GM12874 (cell line): ENCODE measurements at regions not wholly inside any gene's neighbourhood (a gene's known extent, or its start where the extent isn't known, plus 50 kb on each side); places are given as distances from the start of the nearest gene placed in this dataset.

Experiments used
- TF ChIP-seq, protein P1 (sequence below): IDR thresholded peaks from 2 replicates; pipeline ENCODE4 v1.5.1; 2011; ENCODE audit warnings: low read depth, mild to moderate bottlenecking, control low read depth, low read length, moderate library complexity; ENCODE audit not compliant: insufficient read depth

DNA sequence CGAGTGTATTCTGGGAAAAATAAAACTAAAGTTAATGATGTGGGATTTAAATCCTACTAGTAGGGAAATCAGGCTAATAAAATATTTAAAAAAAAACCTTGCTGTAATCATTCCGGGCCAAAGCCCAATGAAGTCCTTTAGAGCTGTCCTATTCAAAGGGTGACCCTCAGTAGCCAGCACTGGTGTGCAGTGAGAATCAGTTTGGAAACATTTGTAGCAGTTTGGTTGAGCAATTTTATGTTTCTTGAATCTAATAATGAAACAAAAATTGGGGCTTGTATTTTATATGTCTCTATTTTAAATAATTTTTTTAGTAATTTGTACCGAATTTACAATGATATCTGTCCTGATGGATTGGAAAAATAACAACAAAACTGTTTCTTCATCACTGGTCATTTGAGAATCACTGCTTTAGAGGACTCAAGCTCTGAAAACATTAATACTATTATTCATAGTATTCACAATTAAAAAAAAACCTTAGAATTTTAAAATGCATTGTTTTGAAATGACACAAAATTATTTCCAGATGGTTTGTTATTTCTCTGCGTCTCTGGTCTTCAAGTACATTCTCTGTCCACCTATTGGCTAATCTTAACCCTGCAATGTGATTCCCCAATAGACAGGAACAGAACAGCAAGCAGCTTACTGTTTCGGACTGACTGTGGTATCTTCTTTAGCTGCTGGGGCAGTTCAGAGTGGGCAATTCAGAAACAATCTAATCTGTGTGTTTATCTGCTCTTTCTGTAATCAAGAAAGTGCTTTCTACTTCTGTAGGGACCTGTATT lies 71.2 kb downstream of the OTOL1 start:
- TF ChIP-seq, protein P1, sequence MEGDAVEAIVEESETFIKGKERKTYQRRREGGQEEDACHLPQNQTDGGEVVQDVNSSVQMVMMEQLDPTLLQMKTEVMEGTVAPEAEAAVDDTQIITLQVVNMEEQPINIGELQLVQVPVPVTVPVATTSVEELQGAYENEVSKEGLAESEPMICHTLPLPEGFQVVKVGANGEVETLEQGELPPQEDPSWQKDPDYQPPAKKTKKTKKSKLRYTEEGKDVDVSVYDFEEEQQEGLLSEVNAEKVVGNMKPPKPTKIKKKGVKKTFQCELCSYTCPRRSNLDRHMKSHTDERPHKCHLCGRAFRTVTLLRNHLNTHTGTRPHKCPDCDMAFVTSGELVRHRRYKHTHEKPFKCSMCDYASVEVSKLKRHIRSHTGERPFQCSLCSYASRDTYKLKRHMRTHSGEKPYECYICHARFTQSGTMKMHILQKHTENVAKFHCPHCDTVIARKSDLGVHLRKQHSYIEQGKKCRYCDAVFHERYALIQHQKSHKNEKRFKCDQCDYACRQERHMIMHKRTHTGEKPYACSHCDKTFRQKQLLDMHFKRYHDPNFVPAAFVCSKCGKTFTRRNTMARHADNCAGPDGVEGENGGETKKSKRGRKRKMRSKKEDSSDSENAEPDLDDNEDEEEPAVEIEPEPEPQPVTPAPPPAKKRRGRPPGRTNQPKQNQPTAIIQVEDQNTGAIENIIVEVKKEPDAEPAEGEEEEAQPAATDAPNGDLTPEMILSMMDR, result no peak

DNA sequence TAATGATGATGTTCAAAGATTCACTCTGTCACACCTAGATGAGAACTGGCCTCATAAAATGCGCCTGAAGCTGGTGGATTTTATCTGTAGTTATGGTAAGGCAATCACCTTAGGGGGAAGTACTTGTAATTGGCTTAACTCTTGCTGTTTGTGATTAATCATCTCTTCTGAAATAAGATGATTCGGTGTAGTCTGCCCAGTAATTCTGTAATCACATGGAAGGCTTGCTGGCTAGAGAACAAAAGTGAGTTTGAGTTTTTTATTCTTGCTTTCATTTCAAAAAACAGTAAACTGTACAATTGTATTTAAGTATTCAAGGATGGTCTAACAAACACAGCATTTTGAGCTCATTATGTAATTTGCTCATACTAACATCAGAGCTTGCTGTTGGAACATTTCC lies 72.1 kb downstream of the OTOL1 start:
- TF ChIP-seq, protein P1, result no peak

DNA sequence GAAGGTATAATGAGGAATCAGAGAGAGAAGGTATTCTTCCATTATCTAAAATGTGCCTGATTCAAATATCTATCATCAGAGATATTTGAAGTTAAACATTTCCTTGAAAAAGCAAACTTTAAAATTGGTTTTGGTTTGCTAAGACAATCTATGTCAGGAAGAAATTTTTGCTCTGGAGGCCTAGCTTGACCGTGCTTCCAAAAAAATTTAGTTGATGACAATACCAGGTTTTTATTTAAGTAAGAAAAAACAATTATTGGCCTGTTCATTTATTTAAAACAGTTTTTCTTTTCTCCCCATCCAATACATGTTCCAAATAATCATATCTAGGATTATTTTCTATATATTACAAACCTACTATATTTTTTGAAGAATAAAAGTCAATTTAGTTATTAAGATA lies 75.3 kb downstream of the OTOL1 start:
- TF ChIP-seq, protein P1, result no peak

DNA sequence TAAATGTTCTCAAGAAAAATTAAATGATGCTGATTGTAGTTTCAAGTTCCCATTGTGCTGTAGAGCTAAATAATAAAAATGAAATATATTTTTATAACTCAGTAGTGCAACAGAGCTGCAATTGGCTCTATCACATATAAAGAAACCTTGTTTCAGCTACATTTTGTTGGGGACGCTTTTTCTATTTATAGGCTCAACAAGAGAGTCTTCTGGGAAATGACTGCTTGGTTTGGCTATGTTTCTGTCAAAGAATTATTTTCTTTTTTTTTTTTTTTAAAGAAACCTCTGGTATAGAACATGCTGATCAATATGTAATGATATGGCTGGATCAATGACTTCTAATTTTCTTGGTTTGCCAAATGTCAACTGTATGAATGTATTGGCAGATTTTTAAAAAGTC lies 76.5 kb downstream of the OTOL1 start:
- TF ChIP-seq, protein P1, result no peak

DNA sequence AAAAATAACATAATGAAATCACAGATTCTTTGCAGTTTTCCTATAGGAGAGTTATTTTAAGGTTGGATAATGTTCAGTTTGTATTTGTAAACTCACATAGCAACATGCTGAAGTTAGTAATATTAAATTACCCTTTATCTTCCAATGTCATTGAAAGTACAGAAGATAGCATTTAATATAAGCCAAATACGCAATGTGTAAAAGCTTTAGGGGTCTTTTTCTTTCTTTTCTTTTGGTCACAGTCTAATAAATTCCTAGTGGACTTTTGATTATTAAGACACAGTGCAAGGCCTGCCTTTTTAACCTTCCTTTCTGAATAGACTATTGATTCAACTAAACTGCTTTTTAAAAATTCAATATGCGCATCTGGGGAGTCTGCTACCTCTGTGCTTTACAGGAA lies 79.3 kb downstream of the OTOL1 start:
- TF ChIP-seq, protein P1, result no peak

DNA sequence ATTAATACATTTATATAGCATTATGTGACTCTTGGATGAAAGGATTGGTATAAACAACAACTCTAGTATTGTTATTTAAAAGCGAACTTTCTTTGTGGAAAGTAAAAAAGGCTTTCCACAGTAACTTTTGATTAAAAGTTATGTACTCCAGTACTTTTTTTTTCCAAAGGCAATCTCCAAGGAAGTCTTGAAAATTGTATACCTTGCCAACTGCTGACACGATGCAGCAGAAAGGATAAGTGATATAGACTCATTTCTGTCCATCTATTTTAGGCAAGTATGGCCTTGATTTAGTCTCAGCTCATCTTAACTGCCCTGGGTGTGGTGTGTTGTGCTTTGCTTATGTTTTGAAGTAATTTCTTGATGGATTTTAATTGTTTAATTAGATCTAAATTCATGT lies 79.7 kb downstream of the OTOL1 start:
- TF ChIP-seq, protein P1, result no peak

DNA sequence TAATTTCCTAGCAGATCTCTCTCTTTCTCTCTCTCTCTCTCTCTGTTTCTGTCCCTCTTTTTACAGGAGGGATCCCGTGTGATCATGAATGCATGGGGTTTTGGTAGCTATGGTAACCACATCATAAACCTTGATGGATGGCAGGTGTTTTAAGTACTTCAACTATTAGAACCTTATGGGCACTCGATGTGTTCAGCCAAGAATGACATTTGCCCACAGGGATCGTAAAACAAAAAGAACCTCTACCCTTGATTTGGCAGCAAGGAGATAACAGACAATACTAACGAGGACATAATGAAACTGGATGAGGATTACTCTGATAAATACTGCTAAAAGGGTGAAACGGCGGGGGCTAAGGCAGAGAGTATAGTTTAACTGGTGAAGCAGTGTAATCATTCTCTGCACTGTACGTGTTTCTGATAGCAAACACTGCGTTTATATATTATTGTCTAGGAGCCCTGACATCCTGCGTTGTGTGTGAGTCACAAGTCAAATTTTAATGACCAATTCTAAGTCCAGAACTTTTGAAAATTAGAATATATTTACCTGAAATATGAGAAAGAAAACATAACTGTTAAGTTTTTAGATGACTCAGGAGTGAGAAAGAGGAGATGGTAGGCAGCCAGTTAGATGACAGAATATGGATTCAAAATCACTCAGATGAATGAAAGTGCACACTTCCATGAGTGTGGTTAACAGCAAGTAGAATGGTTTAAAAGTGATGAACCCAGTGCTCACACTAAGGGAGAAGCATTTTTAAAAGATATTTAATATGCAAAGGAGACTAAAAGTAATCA lies 80.3 kb downstream of the OTOL1 start:
- TF ChIP-seq, protein P1, result no peak
